Lung (tissue), 11 donors: ENCODE measurements at regions not wholly inside any gene's neighbourhood (a gene's known extent, or its start where the extent isn't known, plus 50 kb on each side); places are given as distances from the start of the nearest gene placed in this dataset.

Experiments used
- ATAC-seq: fragments of 200-7000 bp; cut with Tn5 transposase; one replicate; pipeline ENCODE4 v1.9.1; 2020; ENCODE audit warnings: moderate number of reproducible peaks; ENCODE audit not compliant: insufficient read depth, low FRiP score
- DNase-seq, 3 donors: peaks; one replicate each; pipeline ENCODE4 v3.0.0-alpha.2; 2013 to 2017
- H3K27ac ChIP-seq, 2 donors: one replicate each; pipeline ENCODE4 v1.5.1; 2013; ENCODE audit warnings: mild to moderate bottlenecking in 2 of 2, moderate library complexity in 2 of 2, control low read depth in 1 of 2, inconsistent platforms in 1 of 2, low read depth in 1 of 2, low read length in 1 of 2
- H3K27me3 ChIP-seq, 3 donors: one replicate each; pipeline ENCODE4 v1.5.1; 2013; ENCODE audit warnings: low read length in 2 of 3; ENCODE audit not compliant: control insufficient read depth in 3 of 3, insufficient read depth in 3 of 3
- H3K36me3 ChIP-seq, 4 donors: one replicate each; pipeline ENCODE4 v1.5.1; 2013; ENCODE audit warnings: low read length in 4 of 4, mild to moderate bottlenecking in 1 of 4, moderate library complexity in 1 of 4; ENCODE audit not compliant: control insufficient read depth in 4 of 4, insufficient read depth in 4 of 4
- H3K4me1 ChIP-seq, 5 donors: one replicate each; pipeline ENCODE4 v1.5.1; 2013; ENCODE audit warnings: low read length in 5 of 5, mild to moderate bottlenecking in 2 of 5, moderate library complexity in 1 of 5; ENCODE audit not compliant: control insufficient read depth in 5 of 5, insufficient read depth in 5 of 5
- H3K4me3 ChIP-seq: one replicate; pipeline ENCODE4 v1.5.1; 2013; ENCODE audit warnings: mild to moderate bottlenecking, control low read depth, moderate library complexity
- H3K9ac ChIP-seq, 2 donors: one replicate each; pipeline ENCODE4 v1.5.1; 2013; ENCODE audit warnings: low read length in 2 of 2, control low read depth in 1 of 2; ENCODE audit not compliant: insufficient read depth in 1 of 2
- H3K9me3 ChIP-seq, 4 donors: one replicate each; pipeline ENCODE4 v1.5.1; 2013; ENCODE audit warnings: low read length in 3 of 4, mild to moderate bottlenecking in 1 of 4, moderate library complexity in 1 of 4; ENCODE audit not compliant: control insufficient read depth in 4 of 4, insufficient read depth in 3 of 4
- CTCF ChIP-seq: IDR thresholded peaks from 2 replicates; pipeline ENCODE4 v1.5.1; 2012; ENCODE audit warnings: mild to moderate bottlenecking; ENCODE audit errors: control extremely low read depth, extremely low read depth
- WGBS, 2 donors: extraction: QIAGEN DNeasy Blood & Tissue Kit; methylation state at CpG; one replicate each; pipeline ENCODE4 v1.1.7; 2013; 5-methylcytosine and 5-hydroxymethylcytosine counted together
- donor health status: control.
- donor health status: control.
- donor health status: Bipolar disorder and iron deficiency.
- donor health status: healthy.
- donor health status: DM: yes; HTN: yes; CAD: no.

- no peak for ATAC-seq
- Histone ChIP-seq H3K27me3 (no peaks in the 10 kb centered on the region), H3K9me3 (no peaks in the 10 kb centered on the region), H3K36me3 (no peaks in the 10 kb centered on the region), H3K4me3 (no peak overlapping the region), H3K27ac (no peak overlapping the region), H3K9ac (peak overlapping the region in 1 of 2 donors; percentile 73), H3K4me1 (peaks cover 3 to 40% (median 11%) of the 10 kb centered on the region in 5 donors)
- no peak for TF ChIP-seq CTCF
- DNase-seq, result no peak
- 44 to 70% methylated on average over 8 of the region's 8 CpGs for WGBS, 2 donors
Measured at GRCh38 chr10:28940158-28940888, 263.0 kb downstream of the BAMBI start.

- Histone ChIP-seq H3K4me1 (peaks cover 3 to 45% (median 11%) of the 10 kb centered on the region in 5 donors), H3K27me3 (no peaks in the 10 kb centered on the region), H3K27ac (no peak overlapping the region), H3K9ac (no peak overlapping the region), H3K4me3 (no peak overlapping the region), H3K9me3 (no peaks in the 10 kb centered on the region), H3K36me3 (no peaks in the 10 kb centered on the region)
- TF ChIP-seq CTCF, result no peak
- ATAC-seq (no peak), DNase-seq (no peak)
- 76 to 82% methylated on average over 1 of the region's 1 CpG for WGBS, 2 donors
Measured at GRCh38 chr10:28942012-28942411, 264.7 kb downstream of the BAMBI start.

- 30 to 51% methylated on average over 1 of the region's 1 CpG for WGBS, 2 donors
- TF ChIP-seq CTCF, result no peak
- ATAC-seq (no peak), DNase-seq (peak in 1 of 3 donors; percentile 20)
- H3K4me3 ChIP-seq, result no peak overlapping the region
- H3K36me3 ChIP-seq, result no peaks in the 10 kb centered on the region
- H3K27me3 ChIP-seq, result no peaks in the 10 kb centered on the region
- peaks cover 0 to 16% (median 2%) of the 10 kb centered on the region in 5 donors for H3K4me1 ChIP-seq
- no peak overlapping the region for H3K27ac ChIP-seq
- H3K9me3 ChIP-seq, result no peaks in the 10 kb centered on the region
- no peak overlapping the region for H3K9ac ChIP-seq
Measured at GRCh38 chr10:28945959-28946358, 268.6 kb downstream of the BAMBI start.

- H3K27ac ChIP-seq, result no peak overlapping the region
- no peak for TF ChIP-seq CTCF
- peaks cover 0 to 12% (median 2%) of the 10 kb centered on the region in 5 donors for H3K4me1 ChIP-seq
- WGBS, 2 donors, result 75 to 92% methylated on average over 2 of the region's 2 CpGs
- no peaks in the 10 kb centered on the region for H3K27me3 ChIP-seq
- H3K36me3 ChIP-seq, result no peaks in the 10 kb centered on the region
- H3K9ac ChIP-seq, result no peak overlapping the region
- H3K4me3 ChIP-seq, result no peak overlapping the region
- H3K9me3 ChIP-seq, result no peaks in the 10 kb centered on the region
- DNase-seq, result peak in 2 of 3 donors; percentile 19 to 26
- ATAC-seq, result no peak
Measured at GRCh38 chr10:28946479-28946878, 269.2 kb downstream of the BAMBI start.
